Head of caudate nucleus (tissue), 42 donors: ENCODE measurements at regions not wholly inside any gene's neighbourhood (a gene's known extent, or its start where the extent isn't known, plus 50 kb on each side); places are given as distances from the start of the nearest gene placed in this dataset.

Experiments used
- DNase-seq, 42 donors: peaks; one replicate each; pipeline versions ENCODE4 v3.0.0 to v3.0.0-alpha.2; 2020 to 2021; ENCODE audit warnings: mixed read lengths in 7 of 42
- intact Hi-C: fragments of 100-400 bp; cut with DNase I; formaldehyde crosslinking; loops from one replicate; pipeline ENCODE4 v1.15.0; 2022

- no peak for DNase-seq
- intact Hi-C loops, result no loop called here
Observed at GRCh38 chr3:161555320-161555719, 58.7 kb downstream of the OTOL1 start.

GRCh38 chr3:161556533-161556932 lies 59.9 kb downstream of the OTOL1 start:
- intact Hi-C loops, result no loop called here
- DNase-seq, result no peak

- DNase-seq, result no peak
- intact Hi-C loops, result no loop called here
Observed at GRCh38 chr3:161556941-161557340, 60.3 kb downstream of the OTOL1 start.

- no peak for DNase-seq
- intact Hi-C loops, result no loop called here
Observed at GRCh38 chr3:161557445-161558150, 61.0 kb downstream of the OTOL1 start.

GRCh38 chr3:161558236-161558635 lies 61.6 kb downstream of the OTOL1 start:
- intact Hi-C loops, result no loop called here
- DNase-seq, result peak in 2 of 42 donors; percentile 4 to 18

GRCh38 chr3:161559177-161559998 lies 62.8 kb downstream of the OTOL1 start:
- DNase-seq, result peak in 31 of 42 donors; percentile 7 to 65 (median 37)

GRCh38 chr3:161560008-161560637 lies 63.5 kb downstream of the OTOL1 start:
- peak; percentile 40 to 88 (median 66) for DNase-seq
- intact Hi-C loops, result no loop called here

More at GRCh38 chr3:161559177-161559998, 62.8 kb downstream of the OTOL1 start:
- intact Hi-C loops, result no loop called here

GRCh38 chr3:161567577-161568361 lies 71.2 kb downstream of the OTOL1 start:
- DNase-seq, result no peak
- intact Hi-C loops, result no loop called here

GRCh38 chr3:161568671-161569070 lies 72.1 kb downstream of the OTOL1 start:
- intact Hi-C loops, result no loop called here
- DNase-seq, result no peak

GRCh38 chr3:161571951-161572350 lies 75.3 kb downstream of the OTOL1 start:
- no peak for DNase-seq
- intact Hi-C loops, result no loop called here

- DNase-seq, result no peak
- intact Hi-C loops, result no loop called here
Observed at GRCh38 chr3:161573136-161573535, 76.5 kb downstream of the OTOL1 start.

- intact Hi-C loops, result no loop called here
- no peak for DNase-seq
Observed at GRCh38 chr3:161575901-161576300, 79.3 kb downstream of the OTOL1 start.

- no peak for DNase-seq
- intact Hi-C loops, result no loop called here
Observed at GRCh38 chr3:161576311-161576710, 79.7 kb downstream of the OTOL1 start.

- no peak for DNase-seq
- intact Hi-C loops, result no loop called here
Observed at GRCh38 chr3:161576714-161577510, 80.3 kb downstream of the OTOL1 start.

GRCh38 chr3:161577662-161578061 lies 81.1 kb downstream of the OTOL1 start:
- intact Hi-C loops, result no loop called here

GRCh38 chr3:161579395-161580126 lies 83.0 kb downstream of the OTOL1 start:
- intact Hi-C loops, result no loop called here
- no peak for DNase-seq

More at GRCh38 chr3:161577662-161578061, 81.1 kb downstream of the OTOL1 start:
- DNase-seq, result no peak

GRCh38 chr3:161585922-161586321 lies 89.3 kb downstream of the OTOL1 start:
- intact Hi-C loops, result no loop called here
- DNase-seq, result no peak
